OCI-LY1 (cell line): ENCODE measurements at regions not wholly inside any gene's neighbourhood (a gene's known extent, or its start where the extent isn't known, plus 50 kb on each side); places are given as distances from the start of the nearest gene placed in this dataset.

Experiments
- EZH2 ChIP-seq: fragments of 200-600 bp; sonication (generic), shearing (Covaris generic); IDR thresholded peaks from 2 replicates; pipeline ENCODE4 v1.8.0; 2017; ENCODE audit warnings: borderline replicate concordance, mixed run types, mild to moderate bottlenecking, antibody characterized with exemption, low read length, moderate library complexity, mixed read lengths
- TF ChIP-seq, protein P1 (sequence below): fragments of 200-600 bp; sonication (generic), shearing (Covaris generic); IDR thresholded peaks from 2 replicates; pipeline ENCODE4 v1.5.1; 2017; ENCODE audit warnings: mild to moderate bottlenecking, antibody characterized with exemption, low read length, moderate library complexity, mixed read lengths

DNA sequence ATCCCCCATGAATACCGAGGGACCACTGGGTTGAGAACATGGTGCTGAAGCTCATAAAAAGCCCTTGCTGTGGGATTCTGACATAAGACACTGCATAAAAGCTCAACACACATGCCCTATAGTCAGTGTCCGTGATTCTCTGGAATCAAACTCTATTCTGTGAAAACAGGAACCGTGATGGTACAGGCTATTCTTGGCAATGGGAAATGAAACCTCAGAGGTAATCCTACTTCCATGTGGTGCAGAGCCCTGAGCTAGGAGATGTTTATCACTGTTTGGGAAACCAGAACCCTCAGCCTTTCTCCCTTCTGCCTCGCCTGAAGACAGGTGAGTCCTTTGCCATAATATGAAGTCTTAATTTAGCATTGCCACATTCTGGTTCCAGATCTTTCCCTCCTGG, 80.8 kb upstream of the PRSS1 start:
- TF ChIP-seq, protein P1, sequence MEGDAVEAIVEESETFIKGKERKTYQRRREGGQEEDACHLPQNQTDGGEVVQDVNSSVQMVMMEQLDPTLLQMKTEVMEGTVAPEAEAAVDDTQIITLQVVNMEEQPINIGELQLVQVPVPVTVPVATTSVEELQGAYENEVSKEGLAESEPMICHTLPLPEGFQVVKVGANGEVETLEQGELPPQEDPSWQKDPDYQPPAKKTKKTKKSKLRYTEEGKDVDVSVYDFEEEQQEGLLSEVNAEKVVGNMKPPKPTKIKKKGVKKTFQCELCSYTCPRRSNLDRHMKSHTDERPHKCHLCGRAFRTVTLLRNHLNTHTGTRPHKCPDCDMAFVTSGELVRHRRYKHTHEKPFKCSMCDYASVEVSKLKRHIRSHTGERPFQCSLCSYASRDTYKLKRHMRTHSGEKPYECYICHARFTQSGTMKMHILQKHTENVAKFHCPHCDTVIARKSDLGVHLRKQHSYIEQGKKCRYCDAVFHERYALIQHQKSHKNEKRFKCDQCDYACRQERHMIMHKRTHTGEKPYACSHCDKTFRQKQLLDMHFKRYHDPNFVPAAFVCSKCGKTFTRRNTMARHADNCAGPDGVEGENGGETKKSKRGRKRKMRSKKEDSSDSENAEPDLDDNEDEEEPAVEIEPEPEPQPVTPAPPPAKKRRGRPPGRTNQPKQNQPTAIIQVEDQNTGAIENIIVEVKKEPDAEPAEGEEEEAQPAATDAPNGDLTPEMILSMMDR = no peak
- TF ChIP-seq EZH2 = no peak
